Epithelial cell of esophagus (primary cell): ENCODE measurements at regions not wholly inside any gene's neighbourhood (a gene's known extent, or its start where the extent isn't known, plus 50 kb on each side); places are given as distances from the start of the nearest gene placed in this dataset.
"Not testable (repeated sequence)": the region's sequence is repeated elsewhere in the genome, so short reads cannot be mapped to it uniquely, and the experiment has no call there.

ENCODE experiments used
- DNase-seq: peaks from one replicate; pipeline ENCODE4 v3.0.0; 2010; ENCODE audit warnings: low read depth
- H3K4me3 ChIP-seq: 2 replicates; pipeline ENCODE4 v1.5.1; 2011; ENCODE audit warnings: mild to moderate bottlenecking, low read length, control low read depth

DNA sequence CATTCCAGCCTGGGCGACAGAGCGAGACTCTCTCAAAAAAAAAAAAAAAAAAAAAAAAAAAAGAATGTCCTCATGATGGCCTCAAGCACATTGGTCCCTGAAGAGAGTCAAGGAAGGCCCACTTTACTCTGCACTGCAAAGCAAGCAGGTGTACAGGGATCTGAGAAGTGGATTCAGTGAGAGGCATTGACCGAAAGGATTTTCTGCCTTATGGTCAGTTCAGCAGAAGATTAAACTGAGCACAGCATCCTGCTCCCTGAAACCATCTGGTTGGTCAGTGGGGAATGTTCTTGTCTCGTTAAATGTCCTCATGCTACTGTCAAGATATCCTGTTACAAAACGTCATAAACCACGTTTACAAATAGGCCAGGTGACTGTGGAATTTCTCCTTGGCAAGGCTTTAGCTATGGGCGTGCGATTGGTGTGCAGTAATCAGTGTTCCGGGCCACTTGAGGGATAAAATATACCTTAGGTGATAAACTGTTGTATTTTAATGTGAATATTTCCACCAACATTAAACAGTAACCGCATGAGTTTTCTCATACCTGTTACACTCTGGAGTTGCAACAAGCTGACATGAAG, 195.0 kb downstream of the ADRA2C start:
- H3K4me3 ChIP-seq, DNase-seq: not testable (repeated sequence)

DNA sequence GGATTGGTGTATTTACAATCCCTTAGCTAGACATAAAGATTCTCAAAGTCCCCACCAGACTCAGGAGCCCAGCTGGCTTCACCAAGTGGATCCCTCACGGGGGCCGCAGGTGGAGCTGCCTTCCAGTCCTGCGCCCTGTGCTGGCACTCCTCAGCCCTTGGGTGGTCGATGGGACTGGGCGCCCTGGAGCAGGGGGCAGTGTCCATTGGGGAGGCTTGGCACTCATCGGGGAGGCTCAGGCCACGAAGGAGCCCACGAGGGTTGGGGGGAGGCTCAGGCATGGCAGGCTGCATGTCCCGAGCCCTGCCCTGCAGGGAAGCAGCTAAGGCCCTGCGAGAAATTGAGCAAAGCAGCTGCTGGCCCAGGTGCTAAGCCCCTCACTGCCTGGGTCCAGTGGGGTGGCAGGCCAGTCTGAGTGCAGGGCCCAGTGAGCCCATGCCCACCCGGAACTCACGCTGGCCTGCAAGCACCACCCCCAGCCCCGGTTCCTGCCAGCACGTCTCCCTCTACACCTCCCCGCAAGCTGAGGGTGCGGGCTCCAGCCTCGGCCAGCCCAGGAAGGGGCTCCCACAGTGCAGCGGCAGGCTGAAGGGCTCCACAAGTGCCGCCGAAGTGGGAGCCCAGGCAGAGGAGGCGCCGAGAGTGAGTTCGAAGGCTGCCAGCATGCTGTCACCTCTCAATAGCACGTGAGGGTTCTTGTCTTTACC, 198.5 kb downstream of the ADRA2C start:
- not testable (repeated sequence) for DNase-seq

DNA sequence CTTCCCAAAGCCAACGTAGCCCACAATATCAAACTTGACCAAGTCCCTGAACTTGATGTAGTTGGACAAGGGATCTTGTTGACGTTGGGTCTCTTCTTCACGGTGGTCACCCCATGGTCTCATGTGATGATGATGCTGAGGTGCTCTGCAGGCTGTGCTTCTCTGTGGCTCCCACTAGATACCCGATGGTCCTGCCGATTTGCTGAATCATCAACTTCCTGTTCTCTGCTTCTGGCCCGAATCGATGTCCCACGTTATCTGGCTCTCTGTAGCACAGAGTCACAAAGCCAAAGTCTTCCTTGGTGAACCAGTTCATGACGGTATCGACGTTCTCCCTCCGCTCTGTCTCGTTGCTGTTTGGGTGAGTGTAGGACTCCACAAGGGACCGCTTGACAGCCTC, 201.0 kb downstream of the ADRA2C start:
- DNase-seq = not testable (repeated sequence)

More for the DNA sequence above, 198.5 kb downstream of the ADRA2C start:
- H3K4me3 ChIP-seq = not testable (repeated sequence)

DNA sequence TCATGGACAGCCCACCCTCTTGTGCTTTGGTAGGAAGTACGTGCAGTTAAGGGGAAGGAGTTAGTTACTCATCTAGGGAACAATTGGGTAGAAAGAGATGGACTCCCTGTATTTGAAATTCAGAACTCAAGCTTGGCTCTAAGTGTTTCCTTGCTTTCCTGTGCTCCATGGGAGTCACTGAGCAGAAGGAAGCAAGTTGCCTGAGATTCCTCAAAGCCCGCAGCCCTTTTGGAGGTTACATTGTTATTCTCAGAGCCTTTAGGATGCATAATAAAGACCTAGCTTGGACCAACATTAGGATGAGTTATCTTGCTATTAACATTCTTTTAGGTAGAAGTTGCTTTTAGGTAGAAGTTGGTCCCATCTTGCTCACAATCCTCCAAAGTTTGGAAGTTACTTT, 206.4 kb downstream of the ADRA2C start:
- DNase-seq, H3K4me3 ChIP-seq: not testable (repeated sequence)

More for the DNA sequence above, 201.0 kb downstream of the ADRA2C start:
- not testable (repeated sequence) for H3K4me3 ChIP-seq

DNA sequence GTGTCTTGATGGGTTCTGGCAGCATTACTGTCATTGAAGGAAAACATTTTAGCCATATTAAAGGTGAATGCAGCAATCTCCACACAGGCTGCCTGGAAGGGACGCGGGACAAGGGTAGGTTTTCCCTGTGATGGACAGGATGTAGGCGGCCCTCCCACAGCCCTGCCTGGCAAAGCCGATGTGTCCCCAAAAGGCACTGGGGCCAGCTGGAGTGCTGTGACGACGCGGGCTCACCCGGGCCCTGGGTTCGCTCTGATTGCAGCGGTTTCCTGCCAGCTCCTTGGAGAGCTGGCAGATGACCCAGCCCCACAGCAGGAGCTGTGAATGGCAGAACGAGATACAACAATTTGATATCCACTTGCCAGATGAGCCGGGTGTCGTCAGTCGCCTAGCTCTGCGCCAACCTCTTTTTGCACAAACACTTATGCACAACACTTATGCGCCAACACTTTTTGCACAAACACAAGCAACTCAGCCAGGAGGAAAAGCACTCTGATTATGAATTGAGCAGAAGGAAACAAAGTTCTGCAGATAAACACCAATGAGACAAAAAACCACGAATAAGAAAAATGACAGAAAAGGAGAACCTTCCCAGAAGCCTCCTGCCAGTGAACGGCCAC, 207.5 kb downstream of the ADRA2C start:
- DNase-seq, H3K4me3 ChIP-seq: not testable (repeated sequence)

DNA sequence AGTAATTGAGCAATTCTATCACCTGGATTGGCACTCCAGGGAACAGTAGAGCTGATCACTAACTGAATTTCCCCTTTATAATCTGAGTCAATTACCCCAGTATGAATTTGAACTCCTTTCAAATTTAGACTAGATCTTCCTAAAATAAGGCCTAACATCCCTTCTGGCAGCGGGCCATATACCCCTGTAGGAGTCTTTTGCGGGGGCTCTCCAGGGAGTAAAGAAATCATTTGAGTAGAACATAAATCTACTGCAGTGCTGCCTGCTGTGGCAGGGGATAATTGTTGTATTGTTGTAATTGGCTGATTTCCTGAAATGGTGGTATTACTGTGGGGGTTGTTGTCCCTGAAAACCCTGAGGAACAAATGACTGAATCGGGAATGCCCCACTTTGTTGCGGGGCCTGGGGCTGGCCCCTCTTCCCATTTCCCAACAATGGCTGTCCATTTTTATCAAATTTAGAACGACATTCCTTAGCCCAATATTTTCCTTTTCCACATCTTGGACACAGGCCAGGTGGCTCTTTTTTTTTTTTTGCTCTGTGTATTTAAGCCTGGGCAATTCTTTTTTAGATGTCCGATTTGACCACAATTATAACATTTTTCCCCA, 217.4 kb downstream of the ADRA2C start:
- not testable (repeated sequence) for DNase-seq, H3K4me3 ChIP-seq

DNA sequence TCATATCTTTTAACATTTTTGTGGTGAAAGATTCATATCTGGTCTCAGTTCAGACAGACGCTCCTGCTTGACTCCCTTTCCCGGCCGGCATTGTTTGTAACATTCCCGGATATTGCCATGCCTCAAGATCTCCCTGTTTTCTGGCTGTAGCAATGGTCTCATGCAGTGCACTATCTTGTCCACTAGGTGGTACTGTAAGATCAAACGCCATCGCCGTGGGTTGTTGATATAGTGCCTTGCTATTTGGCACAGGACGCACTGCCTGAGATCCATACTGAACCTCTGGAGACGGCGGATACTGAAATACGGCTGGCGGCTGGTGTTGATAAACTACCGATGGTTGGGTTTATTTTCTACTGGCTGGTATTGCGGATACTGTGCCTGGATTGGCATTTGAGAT, 218.6 kb downstream of the ADRA2C start:
- not testable (repeated sequence) for DNase-seq, H3K4me3 ChIP-seq

DNA sequence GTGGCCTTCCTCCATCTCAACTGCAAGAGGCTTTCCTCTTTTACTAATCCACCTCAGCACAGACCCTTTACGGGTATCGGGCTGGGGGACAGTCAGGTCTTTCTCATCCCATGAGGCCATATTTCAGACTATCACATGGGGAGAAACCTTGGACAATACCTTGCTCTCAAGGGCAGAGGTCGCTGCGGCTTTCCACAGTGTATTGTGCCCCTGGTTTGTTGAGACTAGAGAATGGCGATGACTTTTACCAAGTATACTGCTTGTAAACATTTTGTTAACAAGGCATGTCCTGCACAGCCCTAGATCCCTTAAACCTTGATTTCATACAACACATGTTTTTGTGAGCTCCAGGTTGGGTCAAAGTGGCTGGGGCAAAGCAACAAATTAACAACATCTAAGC, 220.2 kb downstream of the ADRA2C start:
- DNase-seq, H3K4me3 ChIP-seq: not testable (repeated sequence)

DNA sequence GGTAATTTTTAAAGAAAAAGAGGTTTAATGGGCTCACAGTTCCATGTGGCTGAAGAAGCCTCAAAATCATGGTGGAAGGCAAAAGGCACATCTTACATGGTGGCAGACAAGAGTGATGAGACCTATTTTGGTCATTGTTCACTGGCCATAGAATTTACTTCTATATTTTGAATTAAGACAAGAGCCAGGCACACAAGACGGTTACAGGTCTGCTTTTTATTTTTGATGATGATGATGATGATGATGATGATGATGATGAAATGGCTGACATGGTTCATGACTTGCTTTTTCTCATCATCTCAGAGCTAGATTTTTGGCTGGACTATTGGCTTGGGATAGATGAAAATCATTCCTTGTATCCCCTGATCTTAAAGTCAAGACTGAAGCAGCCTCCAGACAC, 229.3 kb downstream of the OTOP1 start:
- DNase-seq, H3K4me3 ChIP-seq: not testable (repeated sequence)

DNA sequence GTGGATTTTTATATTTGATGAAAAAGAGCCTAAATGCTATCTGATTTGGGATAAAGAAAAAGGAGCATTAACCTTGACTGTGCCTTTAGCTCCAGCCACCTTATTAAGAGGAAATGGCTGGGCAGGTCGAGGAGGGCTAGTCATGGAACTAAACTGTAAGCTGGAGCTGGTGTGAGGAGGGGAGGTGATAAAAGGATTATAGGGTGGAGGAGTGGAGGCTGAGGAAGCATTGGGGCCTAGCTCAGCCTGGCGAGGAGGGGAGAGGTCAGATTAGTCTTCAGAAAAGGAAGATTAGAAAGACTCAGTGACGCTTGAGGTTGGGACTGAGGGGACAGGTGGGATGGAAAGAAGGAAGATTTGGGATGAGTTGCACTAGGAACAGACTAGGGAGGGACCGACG, 222.7 kb downstream of the OTOP1 start:
- not testable (repeated sequence) for DNase-seq, H3K4me3 ChIP-seq

DNA sequence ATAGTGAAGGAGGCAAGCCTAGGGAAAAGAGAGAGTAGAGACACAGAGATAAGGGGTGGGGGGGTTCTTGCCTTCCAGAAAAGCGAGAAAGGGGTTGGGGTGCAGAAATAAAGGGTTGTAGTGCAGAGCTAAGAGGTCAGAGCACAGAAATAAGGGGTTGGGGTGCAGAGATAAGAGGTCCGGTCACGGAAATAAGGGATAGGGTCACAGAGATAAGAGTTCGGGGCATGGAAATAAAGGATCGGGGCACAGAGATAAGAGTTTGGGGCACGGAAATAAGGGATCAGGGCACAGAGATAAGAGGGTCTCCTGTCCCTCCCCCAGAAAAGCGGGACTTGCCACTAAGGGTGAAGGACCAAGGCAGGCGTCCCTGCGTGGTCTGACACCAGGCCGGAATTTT, 222.0 kb downstream of the OTOP1 start:
- H3K4me3 ChIP-seq, DNase-seq: not testable (repeated sequence)

DNA sequence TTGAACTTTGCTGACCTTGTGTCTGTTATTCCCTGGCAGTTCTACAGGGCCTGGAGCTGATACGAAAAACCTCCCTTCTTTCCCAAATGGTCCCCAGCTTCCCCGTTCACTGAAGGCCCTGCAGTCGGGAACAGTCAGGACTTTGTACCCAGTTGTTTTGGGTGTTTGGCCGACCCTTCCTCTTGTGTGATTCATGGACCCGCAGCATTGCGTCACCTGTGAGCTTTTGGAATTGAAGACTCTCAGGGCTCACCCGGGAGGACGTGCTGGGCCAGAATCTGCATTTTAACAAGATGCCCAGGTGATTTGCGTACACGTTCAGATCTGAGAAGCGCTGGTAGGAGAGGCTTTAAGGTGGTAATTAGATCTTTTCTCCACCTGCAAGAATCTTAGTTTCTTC, 220.4 kb downstream of the OTOP1 start:
- not testable (repeated sequence) for H3K4me3 ChIP-seq, DNase-seq

DNA sequence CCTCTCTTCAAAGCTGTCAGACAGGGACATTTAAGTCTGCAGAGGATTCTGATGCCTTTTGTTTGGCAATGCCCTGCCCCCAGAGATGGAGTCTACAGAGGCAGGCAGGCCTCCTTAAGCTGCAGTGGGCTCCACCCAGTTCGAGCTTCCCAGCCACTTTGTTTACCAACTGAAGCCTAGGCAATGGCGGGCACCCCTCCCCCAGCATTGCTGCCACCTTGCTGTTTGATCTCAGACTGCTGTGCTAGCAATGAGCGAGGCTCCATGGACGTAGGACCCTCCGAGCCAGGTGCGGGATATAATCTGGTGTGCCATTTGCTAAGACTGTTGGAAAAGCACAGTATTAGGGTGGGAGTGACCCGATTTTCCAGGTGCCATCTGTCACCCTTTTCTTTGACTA, 207.7 kb downstream of the OTOP1 start:
- DNase-seq, H3K4me3 ChIP-seq: not testable (repeated sequence)

DNA sequence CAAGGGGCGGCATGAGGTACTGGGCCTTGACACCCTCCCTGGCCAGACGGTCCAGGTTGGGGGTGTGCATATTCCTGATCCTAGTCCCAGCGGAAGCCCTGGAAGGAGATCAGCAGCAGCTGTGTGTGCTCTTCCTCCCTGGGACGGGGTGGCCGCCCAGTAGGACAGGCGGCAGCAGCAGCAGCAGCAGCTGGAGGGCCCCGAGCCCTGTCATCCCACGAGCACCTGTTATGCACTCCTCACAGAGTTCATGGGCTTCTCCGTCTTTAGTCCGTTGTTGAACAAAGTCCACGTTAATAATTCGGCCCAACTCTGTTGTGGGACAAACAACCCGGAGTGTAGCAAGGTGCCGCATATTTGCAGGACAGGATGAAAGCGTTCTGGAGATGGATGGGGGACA, 205.6 kb downstream of the OTOP1 start:
- not testable (repeated sequence) for H3K4me3 ChIP-seq, DNase-seq

DNA sequence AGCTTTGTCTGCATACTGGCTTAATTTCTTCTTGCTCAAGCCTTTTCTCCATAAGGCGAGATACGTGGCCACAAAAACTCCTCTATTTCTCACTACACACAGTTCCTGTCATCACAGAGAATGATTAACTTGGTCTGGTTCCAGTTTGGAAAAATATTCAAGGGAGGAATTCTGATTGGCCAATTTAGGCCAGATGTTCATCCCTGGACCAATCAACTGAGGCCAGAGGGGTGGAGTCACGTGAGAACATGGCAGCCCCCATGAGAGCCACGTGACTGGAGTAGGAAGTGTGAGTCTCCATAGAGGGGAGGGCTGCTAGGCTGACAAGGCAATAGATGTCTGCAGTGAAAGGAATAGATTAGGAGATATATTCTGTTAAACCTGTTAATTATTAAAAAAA, 200.0 kb downstream of the OTOP1 start:
- not testable (repeated sequence) for H3K4me3 ChIP-seq, DNase-seq

DNA sequence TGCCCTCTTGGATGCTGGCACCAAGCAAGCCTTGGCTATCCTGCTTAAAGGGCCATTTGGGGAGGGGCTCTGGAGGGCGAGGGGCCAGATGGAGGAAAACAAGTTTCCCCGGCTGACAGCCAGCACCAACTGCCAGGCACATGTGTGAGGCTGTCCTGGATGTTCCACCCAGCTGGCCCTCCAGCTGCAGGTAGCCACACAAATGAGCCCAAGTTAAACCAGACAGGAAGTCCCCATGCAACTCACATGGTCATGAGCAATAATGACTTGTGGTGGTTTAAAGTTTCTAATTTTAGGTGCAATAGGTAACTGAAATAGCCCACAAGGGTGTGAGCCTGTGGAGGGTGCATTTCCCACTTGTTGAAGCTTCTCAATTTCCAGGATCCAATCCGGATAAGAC, 198.0 kb downstream of the OTOP1 start:
- H3K4me3 ChIP-seq, DNase-seq: not testable (repeated sequence)

DNA sequence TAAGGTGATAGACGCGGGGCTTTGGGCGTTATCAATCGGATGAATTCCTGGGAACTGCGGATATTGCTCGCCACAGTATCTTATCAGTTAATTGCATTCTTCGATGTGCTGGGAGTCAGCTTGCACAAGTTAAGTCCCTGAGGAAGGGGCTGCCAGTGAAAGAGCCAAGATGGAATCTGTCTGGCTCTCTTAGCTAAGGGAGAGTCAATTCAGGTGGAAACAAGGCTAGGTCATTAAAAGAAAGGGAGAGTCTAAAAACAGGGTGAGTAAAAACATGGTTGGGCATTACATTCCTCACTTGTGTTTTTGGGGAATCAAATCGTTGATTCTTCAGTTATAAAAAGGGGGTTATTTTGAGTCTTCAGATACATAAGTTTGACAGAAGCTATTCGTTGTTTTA, 196.2 kb downstream of the OTOP1 start:
- not testable (repeated sequence) for H3K4me3 ChIP-seq, DNase-seq

DNA sequence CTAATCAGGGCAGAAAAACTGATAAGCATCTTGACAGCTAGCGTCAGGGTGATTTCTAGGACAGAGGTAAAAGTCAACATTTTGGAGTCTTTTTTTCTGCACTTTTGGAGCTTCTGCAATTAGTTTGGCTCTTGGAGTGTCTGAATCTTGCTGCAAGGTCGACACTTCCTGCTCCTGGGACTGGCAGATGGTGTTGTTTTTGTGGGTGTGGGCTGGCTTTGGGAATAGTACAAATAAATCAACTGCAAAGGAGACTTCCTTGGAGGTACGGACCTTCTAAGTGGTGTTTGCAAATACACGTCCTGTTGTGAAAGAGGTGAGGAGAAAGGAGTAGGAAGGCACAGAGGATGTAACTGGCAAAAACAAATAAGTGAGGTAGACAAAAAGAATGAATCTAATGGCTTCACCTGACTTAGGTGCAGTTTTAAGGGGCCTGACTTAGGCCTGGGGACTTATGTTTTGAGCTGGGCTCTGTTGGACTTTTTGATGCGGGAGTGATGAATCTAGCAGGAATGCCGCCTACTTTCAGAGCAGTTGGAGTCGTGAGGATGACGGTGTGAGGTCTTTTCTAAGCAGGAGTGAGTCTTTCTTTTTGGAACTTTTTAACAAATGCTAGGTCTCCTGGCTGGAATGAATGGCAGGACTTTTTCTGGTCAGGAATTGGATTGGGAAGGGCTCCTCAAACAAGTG, 195.1 kb downstream of the OTOP1 start:
- not testable (repeated sequence) for DNase-seq, H3K4me3 ChIP-seq

DNA sequence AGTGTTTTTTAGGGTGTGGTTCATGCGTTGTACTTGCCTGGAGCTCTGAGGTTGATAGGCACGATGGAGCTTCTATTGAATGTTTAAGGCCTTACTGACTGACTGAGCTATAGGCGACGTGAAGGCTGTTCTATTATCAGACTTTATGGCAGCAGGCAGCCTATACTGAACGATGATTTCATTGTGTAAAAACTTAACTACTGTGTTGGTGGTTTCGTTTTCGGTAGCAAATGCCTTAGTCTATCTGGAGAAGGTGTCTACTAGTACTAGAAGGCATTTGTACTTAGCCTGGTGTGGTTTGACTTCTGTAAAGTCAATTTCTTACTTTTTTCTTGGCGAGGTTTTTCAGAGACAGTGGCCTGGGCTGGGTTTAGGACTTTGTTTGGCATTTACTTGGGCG, 194.4 kb downstream of the OTOP1 start:
- not testable (repeated sequence) for DNase-seq, H3K4me3 ChIP-seq
